GM19395 (cell line): ENCODE measurements at regions not wholly inside any gene's neighbourhood (a gene's known extent, or its start where the extent isn't known, plus 50 kb on each side); places are given as distances from the start of the nearest gene placed in this dataset.
"Not testable (repeated sequence)": the region's sequence is repeated elsewhere in the genome, so short reads cannot be mapped to it uniquely, and the experiment has no call there.

Source experiments
- ATAC-seq: cut with Tn5 transposase; IDR thresholded peaks from one replicate; pipeline ENCODE4 v1.9.1; 2021; ENCODE audit warnings: mild to moderate bottlenecking, moderate library complexity; ENCODE audit not compliant: unreplicated experiment

DNA sequence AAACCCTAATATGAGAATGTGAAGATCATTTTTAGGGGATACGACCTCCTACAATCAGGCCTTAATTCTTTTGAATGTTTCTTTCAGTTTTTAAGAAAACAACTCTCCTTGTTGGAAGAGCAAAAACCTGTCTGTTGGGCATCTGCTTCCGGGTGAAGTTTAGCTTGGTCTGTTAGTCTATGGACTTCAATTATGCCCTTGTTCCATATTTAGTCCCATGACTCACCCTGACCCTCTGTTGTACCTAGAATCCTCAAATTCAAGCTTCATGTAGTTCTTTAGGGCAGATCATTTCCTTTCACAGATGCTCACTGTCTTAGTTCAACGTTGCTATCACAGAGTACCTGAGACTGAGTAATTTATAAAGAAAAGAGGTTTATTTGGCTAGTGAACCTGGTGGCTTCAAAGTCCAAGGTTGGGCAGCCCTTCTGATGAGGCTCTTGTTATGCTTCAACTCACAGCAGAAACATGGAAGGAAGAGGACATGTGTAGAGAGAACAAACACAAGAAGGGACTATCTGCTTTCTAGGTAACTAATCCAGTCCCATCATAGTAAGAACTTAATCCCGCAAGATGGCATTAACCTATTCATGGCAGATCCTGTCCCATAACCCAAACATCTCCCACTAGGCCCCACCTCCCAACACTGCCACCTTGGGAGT lies 82.5 kb upstream of the SERPINE2 start:
- no peak for ATAC-seq

DNA sequence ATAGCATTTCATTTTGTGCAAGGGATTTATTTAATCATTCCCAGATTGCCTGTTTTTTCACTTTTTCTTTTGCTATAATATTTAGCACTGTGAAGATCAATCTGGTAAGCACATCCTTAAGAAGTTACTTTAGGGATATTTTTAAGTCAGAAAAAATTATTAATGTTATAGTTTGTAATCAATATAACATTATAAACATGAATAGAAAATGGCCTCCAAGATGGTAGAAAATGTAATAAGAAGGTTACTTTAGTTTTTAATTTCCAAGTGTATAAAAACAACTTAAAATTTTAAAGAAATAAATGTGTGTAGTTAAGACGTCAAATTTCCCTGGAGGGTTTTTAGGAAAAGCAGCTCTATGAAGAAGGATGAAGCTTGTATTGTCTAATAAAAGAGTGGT lies 81.9 kb upstream of the SERPINE2 start:
- no peak for ATAC-seq

DNA sequence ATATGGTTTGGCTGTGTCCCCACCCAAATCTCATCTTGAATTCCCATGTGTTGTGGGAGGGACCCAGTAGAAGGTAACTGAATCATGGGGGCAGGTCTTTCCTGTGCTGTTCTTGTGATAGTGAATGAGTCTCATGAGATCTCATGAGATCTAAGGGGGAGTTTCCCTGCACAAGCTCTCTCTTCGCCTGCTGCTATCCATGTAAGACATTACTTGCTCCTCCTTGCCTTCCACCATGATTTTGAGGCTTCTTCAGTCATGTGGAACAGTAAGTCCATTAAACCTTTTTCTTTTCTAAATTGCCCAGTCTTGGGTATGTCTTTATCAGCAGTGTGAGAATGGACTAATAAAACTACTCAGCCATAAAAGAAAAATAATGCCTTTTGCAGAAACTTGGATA lies 80.8 kb upstream of the SERPINE2 start:
- not testable (repeated sequence) for ATAC-seq

DNA sequence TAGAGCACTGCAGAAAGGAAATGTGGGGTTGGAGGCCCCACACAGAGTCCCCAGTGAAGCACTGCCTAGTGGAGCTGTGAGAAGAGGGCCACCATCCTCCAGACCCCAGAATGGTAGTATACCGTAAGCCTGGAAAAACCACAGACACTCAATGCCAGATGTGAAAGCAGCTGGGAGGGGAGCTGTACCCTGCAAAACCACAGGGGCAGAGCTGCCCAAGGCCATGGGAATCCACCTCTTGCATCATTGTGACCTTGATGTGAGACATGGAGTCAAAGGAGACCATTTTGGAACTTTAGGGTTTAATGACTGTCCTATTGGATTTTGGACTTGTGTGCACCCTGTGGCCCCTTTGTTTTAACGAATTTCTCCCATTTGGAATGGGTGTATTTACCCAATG lies 75.3 kb upstream of the SERPINE2 start:
- ATAC-seq = no peak

DNA sequence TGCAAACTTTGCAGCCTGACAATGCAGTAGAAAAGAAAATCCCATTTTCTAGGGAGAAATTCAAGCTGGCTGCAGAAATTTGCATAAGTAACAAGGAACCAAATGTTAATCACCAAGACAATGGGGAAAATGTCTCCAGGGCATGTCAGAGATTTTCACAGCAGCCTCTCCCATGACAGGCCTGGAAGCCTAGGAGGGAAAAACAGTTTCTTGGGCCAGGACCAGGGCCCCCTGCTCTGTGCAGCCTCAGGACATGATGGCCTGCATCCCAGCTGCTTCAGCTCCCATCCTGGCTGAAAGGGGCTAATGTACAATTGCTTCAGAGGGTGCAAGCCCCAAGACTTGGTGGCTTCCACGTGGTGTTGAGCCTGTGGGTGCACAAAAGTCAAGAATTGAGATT lies 74.8 kb upstream of the SERPINE2 start:
- ATAC-seq = not testable (repeated sequence)

DNA sequence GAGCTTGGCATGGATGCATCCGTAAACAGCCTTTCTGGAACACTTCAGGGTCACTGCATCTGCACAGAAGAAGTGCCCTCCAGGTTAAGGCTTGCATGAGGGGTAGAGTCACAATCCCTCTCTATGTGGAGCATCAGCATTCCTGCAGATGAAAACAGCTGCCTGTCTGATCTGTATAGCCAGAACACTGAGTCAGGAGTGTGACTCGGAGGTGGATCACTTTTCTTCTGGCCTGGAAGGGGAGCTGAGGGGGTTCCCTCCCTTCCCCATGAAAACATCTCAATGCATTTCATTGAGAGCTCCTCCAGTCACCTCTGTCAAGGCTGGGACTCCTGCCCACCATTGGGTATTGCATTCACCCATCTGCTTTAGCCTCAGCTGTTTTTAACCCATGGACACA lies 72.5 kb upstream of the SERPINE2 start:
- ATAC-seq = no peak

DNA sequence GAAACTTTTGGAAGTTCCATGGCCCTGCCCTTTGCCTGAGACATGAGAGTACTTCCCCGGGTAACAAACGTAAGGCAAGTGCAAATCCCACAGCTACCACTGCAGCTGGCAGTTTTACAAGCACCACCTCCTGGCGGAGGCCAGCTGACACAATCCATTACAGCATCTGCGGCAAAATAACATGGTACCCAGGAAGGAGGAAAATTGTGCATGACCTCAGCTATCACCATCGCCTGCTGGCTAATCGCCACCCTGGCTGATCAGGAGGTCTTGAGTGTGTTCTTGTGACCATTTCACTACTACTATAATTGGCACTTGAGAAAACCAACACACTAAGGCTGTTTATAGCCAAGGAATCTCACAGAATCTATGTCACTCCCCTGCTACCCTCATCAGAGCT lies 71.7 kb upstream of the SERPINE2 start:
- ATAC-seq = no peak

DNA sequence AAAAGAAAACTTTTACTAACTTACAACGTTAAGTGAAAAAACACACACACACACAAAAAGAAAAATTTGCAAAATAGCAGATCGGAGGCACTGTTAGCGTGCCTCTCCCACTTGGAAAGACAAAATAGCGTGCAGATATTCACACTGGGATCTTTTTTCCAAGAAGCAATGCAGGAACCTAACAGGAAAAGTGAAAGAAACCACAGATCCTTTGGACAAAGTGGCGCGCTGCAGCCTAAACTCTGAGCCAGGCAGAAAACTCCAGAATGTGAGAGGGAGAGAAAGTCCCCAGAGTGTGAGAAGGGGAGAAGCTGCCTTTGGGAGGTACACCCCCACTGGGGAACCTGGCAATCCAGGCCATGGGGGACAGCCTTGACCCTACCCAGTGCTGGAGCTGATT lies 70.7 kb upstream of the SERPINE2 start:
- no peak for ATAC-seq

DNA sequence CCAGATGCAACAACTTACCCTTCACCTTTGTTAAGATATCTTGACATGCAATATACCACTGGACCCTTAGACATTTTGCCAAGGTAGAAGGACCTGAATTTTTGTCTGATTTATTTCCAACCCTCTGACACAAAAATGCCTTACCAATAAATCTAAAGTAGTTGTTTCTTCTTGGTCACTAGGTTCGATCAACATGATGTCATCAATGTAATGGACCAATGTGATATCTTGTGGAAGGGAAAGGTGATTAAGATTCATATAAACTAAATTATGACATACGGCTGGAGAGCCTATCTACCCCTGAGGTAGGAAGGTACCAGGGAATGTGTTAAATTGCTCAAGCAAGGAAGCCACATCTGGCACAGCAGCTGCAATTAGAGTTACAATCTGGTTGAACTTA lies 67.7 kb upstream of the SERPINE2 start:
- ATAC-seq = no peak

DNA sequence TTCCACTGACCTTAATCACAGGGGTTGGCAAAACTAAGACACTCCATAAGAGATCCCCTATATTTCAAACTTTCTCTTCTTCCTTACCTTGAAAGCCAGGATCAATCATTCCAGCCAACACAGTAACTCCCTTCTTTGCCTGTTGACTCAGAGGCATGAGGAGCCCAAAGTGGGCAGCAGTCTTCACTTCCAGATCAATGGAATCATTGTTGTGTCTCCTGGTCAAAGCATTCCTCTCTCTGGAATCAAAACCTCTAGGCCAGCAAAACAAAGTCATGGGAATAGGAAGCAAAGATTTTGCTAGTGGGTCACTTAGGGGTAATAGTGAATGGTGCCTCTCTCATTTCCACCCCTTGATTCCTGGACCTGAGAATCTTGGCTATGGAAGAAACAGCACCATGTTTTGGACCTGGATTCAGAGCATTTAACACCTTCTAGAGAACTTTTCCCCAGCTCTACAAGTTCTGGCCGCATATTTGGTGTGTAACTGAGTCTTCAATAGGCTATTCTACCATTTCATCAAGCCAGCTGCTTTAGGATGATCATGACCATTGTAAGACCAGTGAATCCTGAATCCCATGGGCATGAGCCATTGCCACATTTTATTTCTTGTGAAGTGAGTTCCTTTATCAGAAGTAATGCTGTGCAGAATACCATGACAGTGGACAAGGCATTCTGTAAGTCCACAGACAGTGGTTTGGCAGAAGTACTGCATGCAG lies 65.7 kb upstream of the SERPINE2 start:
- no peak for ATAC-seq

DNA sequence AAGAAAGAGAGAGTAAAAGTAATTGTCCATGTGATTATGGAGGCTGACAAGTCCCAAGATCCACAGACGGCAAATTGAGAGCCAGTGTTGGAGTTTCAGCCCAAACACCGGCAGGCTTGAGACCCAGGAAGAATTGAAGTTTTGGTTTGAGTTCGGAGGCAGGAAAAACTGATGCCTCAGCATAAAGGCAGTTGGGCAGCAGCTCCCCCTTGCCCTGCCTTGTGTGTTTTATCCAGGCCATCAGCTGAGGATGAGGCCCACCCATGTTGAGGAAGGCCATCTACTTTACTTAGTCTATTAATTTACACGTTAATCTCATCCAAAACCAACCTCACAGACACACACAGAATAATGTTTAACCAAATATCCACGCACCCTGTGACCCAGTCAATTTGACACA lies 64.6 kb upstream of the SERPINE2 start:
- no peak for ATAC-seq

DNA sequence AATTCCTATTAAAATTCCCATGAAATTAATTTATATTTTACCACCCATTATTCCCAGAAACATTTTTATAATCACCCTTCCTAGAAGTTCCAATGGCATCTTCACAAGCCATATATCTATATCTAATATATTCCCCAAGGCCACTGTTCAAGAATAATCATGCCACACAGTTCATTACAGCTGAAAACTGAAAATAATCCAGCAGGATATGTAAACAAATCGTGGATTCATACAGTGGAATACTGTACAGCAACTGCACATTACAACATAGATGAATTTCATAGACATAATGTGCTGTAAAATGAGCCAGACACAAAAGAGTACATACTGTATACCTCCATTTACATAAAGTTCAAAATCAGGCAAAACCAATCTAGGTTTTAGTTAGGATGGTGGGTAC lies 63.9 kb upstream of the SERPINE2 start:
- no peak for ATAC-seq

DNA sequence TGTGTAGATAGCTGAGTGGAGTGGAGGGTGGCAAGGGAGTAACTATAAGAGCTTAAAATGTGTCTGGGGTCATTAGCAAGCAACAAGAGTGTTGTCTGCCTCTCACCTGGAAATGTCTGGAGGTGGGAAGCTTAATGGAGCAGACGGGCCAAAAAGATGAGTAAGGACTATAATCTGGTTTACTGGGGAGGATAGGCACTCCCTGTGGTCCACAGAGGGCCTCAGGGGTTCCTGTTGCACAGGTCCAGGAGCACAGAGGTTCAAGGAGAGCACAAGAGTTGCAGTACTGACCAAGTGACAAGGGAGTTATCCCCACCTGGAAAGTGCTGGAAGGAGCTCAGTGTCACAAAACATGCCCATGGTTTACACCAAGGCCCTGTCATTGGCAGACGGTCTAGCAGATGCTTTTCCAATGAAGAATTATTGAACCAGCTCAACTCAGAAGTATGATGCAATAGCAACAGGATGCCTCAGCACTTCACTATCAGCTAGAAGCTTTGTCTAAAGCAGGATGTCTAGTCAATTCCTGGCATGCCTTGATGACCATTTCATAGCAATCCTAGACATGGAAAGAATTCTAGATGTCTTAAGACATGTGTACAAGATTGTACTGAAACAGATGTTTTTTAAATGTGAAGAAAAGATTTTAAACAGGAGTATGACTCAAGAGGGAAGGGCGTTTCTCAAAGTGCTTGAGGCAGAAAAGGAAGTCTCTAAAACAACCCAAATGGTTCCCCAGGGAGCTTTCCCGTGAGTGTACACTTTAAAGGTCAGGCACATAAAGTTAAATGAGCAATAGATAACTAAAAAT lies 62.9 kb upstream of the SERPINE2 start:
- no peak for ATAC-seq

DNA sequence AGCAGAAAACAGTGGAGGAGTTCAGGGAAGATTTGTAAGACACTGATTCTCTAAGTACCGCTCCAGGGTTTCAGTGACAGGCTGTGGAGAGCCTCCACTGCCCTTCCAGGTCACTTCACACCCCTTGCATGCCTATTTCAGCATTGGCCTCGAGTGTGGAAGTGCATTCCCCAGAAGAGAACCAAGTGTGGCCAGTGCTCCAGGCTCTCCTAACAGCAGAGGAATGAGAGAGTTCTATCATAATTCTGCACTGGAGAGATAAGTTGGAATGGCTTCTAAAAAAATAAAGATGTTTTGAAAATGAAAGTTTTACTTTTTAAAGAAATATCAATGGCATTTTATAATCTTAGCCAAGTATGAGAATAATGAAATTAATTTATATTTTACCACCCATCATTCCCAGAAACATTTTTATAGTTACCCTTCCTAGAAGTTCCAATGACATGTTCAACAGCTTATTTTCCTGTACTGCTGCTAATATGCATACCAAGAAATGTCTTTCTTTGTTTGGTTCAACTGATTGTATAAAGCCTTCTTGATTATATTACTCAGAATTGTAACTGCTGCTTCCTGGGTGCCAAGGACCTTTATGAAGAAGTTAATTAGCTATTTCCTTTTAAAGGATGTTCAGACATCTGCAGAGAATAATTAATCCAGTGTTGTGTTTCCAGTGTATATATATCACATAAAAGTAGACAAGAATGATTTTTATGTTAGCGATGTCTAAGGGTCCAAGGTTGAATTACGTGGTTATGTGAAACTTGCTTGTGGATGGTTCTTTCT lies 61.0 kb upstream of the SERPINE2 start:
- ATAC-seq = no peak

DNA sequence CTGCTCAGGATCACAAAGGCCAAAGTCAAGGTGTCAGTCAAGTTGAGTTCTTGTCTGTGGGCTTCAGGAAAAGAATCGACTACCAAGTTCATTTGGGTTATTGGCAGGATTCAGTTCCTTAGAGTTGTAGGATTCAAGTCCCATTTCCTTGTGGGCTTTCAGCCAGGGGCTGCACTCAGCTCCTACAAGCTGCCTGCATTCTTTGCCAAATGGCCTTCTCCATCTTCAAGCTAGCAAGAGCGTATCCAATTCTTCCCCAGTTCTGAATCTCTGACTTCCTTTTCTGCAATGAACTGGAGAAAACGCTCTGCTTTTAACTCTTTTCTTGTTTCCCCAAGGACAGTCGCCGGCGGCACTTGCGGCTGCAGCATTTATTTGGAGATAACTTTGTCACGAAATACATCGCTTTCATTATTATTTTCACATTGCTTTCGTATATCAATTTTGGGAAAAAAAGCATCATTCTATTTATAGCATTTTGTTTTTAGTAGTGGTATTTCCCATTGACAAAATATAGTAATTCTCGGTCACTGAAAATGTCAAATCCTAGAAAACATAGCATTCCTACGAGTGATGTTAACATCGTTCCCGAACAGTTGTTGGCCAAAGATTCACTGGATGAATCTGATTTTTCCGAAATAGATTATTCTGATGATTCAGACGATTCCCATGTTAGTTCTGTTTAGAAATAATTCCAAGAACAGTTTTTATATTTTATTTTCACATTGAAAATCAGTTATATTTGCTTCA lies 59.6 kb upstream of the SERPINE2 start:
- ATAC-seq = no peak

DNA sequence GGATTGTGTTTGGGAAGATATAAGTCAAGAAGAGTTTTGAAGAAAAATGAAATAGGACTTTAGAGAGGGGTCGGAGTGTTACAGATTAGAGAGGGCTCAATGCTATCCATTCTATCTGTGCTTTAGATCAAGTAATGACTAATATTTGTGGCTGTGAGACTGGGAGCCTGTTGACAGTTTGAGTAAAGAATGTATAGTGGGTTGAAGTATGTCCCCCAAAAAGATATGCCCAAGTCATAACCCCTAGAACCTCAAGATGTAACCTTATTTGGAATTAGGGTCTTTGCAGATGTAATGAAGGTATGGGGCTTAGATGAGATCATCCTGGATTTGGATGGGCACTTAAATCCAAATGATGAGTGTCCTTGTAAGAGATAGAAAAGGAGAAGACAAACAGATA lies 55.3 kb upstream of the SERPINE2 start:
- no peak for ATAC-seq

DNA sequence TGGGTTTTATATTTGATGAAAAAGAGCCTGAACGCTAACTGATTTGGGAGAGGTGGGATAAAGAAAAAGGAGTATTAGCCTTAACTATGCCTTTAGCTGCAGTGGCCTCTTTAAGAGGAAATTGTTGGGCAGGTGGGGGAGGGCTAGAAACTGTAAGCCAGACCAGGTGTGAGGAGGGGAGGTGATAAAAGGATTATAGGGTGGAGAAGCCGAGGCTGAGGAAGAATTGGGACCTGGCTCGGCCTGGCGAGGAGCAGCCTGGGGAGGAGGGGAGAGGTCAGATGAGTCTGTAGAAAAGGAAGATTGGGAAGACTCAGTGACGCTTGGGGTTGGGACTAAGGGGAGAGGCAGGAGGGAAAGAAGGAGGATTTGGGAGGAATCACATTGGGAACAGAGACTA lies 52.6 kb upstream of the SERPINE2 start:
- ATAC-seq = not testable (repeated sequence)

DNA sequence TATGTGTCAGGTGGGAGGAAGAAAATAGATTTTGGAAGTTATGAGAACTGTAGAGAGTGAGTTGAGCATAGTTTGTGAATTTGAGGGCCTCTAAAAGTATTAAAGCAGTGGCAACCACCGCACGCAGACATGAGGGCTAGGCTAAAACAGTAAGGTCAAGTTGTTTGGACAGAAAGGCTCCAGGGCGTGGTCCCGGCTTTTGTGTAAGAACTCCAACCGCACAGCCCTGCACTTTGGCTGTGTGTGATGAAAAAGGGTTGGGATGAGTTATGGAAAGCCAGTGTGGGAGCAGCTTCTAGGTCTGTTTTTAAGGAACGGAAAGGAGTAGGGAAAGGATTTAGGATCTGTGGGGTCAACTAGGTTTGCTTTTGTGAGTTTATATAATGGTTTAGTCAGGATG lies 50.5 kb upstream of the SERPINE2 start:
- ATAC-seq = not testable (repeated sequence)
